HK-2 (cell line): ENCODE measurements at regions not wholly inside any gene's neighbourhood (a gene's known extent, or its start where the extent isn't known, plus 50 kb on each side); places are given as distances from the start of the nearest gene placed in this dataset.

Experiments used
- DNase-seq: peaks from one replicate; pipeline ENCODE4 v3.0.0-alpha.2; 2018; ENCODE audit not compliant: unreplicated experiment

DNA sequence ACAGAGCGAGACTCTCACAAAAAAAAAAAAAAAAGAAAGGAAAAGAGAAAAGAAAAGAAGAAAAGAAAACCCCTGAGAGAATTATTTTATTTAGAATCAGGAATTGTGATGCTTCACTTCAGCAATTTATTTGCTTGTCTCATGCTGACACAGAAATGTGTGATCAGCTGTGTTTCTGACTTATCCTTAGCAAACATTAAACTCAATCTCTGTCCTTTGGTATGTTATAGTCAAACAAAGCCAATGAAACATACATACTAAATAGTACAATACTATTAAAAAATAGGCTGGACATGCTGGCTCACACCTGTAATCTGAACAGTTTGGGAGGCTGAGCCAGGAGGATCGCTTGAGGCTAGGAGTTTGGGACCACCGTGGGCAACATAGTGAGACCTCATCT is 733.0 kb upstream of the FZD8 start:
- DNase-seq: no peak

DNA sequence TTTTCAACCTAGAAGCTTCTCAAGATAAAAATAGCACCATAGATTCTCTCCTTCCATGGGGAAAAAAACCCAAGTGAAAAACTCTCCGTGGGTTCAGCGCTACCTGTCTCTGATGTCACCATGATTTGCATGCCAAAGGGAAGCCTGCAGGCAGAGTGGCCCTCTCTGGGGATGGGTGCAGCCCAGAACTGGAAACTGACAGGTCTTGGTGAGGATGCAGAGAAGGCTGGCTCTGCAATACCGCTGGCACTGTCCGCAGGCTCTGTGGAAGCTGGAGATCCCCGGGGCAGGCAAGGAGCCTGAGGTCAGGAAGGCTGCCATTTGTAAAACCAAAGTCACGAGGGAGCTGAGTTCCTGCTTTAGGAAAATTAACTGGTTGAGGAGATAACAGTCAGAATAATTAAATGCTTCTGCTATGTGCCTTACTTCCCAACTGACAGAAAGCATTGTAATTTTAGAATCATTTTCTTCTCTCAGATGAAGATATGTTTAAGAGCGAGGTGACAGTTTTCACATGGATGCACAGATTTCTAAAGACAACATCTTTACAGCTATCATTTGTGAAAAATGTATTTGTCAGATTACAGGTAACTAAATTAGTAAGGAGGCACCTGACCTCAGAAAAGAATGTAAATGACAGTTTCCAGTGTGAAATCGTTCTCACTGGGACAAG is 731.5 kb upstream of the FZD8 start:
- DNase-seq: no peak

DNA sequence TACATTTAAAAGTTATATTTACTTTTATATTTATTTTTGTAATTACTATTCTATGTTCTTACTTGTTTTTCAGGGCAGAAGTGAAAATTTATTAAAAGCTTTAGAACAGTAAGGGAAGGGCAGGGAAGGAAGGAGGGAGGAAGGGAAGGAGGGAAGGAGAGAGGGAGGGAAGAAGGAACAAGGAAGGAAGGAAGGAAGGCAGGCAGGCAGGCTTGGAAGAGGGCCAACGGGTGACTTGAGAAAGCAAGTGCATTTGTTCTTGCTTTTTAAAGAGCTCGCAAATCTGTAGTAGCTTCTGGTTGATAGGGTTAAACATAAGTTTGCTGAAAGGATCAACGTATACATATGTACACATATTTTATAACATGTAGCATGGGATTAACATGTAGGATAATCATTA is 725.3 kb upstream of the FZD8 start:
- no peak for DNase-seq

DNA sequence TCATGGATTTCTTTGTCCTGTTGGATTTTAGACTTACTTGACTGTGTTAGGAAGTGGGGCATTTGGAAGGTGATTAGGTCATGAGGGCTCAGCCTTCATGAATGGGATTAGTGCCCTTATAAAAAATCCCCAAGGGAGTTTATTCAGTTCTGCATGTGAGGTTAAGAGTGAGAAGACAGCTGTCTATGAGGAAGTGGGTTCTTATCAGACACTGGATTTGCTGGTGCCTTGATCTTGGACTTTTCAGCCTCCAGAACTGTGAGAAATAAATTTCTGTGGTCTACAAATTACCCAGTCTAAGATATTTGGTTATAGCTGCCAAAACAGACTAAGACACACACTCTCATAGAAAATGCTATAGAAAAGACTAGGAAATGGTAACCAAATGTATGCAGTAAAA is 724.7 kb upstream of the FZD8 start:
- no peak for DNase-seq

DNA sequence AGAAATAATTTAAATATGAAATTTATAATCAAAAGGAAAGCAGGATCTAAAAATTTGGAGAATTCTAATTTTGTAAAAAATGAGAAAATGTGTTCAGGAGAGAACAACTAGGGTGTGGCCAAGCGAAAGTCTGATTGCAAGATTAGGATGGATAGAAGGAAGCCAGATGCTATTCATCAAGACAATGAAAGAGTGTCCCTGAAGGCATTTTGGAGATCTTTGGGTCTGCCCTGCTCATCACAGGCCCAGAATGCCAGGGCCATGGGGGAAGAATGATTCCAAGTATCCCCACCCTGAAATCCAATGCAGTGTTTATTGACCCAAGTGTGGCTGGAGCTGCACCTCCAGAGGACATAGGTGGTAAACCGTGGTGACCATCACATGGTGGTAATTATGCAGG is 724.0 kb upstream of the FZD8 start:
- DNase-seq: no peak

DNA sequence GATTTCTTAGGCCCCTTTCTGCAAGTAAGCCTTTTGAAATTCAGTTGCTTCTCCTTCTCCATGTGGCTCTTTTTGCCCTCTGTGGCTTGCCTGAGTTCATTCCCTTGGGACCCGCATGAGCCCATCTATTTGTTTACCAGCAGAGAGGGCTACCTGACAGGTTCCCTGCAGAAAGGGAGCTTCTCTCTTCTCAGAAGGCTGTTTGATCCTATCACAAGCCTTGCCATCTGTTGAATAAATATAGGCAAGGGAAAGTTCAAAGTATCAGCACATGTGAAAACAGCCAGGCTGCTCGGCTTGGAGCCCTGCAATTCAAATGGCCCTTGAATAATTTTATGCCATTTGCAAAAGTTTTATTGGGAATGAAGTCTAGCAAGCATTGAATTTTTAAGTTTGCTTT is 720.2 kb upstream of the FZD8 start:
- DNase-seq: no peak

DNA sequence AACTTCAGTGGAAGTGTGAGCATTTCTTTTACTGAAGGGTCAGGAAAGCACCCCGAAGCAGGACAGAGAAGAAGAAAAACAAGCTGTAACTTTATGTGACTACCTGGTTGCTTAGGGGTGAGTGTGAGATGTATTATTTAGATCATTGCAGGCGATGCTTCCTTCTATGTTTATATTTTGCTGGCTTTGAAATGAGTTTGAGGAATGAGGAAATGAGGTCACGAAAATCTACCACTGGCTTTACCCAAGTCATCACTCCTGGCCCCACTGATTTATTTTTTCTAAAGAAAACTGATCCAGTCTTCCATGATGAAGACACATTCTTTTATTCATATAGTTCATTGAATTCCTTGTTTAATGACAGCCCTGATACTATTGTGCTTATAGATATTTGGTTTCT is 716.6 kb upstream of the FZD8 start:
- DNase-seq: no peak

DNA sequence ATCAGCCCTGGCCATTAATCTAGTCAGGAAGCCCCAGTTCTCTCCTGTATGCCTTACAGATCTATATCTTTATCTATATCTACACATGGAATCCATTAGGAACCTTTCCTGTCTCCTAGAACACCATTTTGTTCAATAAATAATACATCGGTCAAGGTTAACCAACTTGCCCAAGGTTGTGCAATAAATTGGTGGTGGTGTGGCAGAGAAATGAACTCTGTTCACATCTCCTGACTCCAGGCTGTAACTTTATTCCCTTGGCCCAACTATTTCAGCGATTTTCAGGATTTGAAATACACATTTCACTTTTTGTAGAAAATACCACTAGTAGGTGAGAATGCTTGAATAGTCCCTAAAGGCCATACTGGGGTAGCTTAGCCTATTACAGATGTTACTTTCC is 712.5 kb upstream of the FZD8 start:
- DNase-seq: no peak

DNA sequence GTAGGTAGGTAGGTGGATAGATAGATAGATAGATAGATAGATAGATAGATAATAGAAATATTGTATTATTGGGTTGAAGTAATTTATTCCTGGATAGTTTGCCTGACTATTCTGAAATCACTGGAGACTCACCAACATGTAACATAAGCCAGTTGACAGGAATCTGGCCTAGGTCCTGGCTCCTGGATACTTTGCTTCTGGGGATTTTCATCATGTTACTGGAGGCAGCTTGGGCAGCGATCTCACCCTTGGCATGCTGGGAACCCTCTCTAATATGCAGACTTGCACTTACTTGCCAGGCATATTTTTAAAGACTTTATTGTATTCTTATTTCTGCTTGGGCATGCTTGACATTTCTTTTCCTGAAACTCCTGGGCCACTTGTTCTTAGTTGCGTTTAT is 709.1 kb upstream of the FZD8 start:
- no peak for DNase-seq

DNA sequence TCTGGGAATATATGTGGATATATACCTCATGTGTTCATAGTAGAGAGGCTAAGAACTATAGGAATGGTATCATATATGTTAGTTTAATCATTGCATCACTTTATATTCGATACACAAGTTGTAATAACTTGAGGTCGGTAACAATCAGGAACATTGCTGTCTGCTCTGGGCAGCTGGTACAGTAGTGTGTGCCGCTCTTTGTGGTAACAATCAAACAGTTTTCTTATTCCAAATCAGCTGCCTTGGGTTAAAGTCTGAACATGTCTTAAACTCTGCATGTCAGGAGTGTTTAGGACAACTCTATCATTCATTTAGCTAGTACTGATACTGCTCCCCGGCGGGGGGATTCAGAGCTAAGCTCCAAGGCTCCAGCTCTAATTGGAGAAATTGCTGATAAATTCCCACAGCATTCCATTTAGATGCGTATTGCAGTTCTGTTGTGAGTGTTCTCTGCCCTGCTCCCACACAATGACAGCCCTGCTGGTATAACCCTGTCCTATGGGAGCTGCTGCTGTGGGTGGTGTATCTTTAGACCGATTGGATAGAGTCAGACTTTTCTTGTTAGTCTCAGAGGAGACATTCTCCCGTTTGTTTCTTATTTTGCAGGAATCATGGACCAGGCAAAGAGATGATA is 707.5 kb upstream of the FZD8 start:
- no peak for DNase-seq

DNA sequence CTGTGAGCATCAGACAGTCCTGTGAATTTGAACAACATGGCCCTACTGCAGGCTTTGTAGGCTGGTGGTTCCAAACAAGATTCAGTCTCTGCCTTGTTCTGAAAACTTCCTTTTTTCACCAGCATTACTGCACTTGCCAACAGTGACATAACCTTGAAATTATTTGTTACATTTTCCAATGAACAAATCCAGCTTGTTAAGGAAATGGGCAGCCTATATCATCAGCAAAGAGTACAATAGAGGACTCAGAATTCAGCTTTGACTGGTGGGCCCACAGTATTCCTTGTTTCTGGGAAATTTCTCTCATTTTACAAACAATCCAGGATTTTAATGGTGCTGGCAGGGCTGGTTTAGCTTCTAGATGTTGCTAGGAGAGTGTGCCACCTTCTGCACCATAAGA is 703.7 kb upstream of the FZD8 start:
- no peak for DNase-seq

DNA sequence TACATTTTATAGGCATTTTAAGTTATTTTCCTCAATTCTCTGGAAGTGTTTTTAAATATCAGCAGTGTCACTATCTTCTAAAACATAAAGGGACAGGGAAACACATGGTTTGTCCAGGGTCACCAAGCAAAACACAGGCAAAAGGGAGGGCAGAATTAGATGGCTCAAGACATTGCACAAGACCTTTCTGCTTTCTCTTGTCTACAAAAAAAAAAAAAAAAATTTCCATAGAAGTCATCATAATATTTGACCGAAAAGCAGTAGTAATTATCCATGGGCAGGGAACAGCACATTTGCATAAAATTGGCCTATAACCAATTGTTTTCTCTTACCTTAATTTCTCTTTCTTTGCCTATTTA is 703.1 kb upstream of the FZD8 start:
- no peak for DNase-seq

DNA sequence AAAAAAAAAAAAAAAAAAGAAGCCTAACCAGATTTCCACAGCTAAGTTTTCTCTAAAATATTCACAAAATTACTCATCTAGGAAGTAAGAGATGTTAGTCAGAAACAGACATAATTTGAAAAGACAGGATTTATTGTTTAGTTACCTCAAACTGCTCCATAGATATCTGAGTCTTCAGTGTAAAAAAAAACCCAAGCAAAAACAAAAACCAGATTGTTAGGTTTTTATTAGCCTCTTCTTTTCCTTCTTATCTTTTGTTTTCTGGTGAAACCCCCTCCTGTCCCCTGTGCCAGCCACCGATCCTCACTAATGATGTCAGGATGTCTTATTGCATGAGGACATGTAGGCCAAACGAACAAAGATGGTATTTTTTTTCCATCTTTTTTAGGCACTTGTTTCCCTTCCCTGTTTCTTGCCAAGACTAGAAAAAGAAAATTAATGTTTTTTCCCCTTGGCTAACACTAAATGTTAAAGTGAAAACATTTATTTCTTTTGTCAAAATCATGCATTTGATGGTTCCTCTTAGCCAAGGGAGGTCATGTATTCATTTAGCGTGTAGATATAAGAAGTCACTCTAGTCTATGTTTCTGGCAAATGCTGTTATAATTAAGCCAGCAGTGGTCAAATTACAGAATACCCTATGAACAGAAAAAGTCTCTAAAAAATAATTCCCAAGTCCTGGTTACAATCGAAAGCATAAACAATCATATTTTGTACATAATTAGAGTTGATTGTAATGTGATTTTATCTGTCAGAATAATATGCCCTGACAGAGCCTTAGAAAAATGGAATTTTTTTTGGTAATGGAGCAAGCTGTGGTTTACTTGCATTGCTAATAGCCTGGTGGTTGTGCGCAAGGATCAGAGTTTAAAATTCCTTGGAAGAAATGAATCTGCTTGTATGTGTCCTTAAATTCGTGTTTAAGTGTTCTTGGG is 702.4 kb upstream of the FZD8 start:
- no peak for DNase-seq

DNA sequence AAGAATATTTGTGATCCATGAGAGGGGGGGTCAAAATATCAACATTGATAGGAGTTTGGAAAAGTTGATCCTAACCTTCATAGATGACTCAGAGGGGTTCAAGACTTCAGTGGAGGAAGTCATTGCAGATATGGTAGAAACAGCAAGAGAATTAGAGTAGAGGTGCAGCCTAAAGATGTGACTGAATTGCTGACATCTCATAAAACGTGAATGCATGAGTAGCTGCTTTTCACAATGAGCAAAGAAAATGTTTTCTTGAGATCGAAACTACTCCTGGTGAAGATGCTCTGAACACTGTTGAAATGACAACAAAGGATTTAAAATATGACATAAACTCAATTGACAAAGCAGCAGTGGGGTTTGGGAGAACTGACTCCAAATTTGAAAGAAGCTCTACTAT is 700.7 kb upstream of the FZD8 start:
- no peak for DNase-seq

DNA sequence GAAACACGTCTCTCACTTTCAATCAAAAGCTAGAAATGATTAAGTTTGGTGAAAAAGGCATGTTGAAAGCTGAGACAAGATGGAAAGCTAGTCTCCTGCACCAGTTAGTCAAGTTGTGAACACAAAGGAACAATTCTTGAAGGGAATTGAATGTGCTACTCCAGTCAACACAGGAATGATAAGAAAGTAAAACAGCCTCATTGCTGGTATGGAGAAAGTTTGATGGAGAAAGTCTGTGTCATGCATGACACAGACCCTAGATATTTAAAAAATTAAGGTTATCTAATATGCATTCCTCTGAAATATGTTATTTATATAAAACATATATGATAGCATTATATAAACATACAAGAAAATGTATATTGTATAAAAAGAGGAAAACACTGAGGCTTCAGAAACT is 699.4 kb upstream of the FZD8 start:
- no peak for DNase-seq

DNA sequence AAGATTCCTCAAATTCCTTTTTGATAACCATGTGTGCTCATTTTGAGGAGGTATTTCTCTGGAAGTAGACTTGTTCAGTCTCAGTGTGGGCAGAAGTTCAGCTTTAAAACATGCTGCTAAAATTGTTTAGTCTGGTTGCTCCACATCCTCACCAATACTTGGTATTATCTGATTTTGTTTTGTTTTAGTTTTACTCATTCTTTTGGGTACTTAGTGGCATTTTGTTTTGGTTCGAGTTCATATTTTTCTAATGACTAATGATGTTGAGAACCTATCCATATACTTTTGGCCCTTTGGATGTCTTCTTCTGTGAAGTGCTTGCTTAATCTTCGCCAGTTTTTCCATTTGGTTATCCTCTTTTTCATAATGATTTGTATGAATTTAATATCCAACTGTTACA is 694.2 kb upstream of the FZD8 start:
- DNase-seq: no peak

DNA sequence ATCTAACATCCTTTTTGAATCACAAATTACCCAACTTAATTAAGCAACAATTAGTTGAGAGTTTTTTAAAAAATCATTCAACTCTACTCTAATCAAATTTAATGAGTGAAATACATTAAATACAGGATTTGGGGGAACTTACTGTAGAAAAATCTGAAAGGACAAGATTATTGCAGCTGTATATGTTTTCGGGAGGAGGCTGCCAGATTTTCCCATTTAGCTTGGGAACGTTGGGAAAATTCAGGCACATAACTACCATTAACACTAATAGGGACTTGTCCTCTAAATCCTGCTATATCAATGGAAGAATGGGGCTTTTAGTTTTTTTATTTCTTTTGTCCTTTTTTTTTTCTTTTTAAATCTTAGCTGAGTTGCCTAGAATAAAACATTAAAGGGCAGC is 691.4 kb upstream of the FZD8 start:
- DNase-seq: no peak

DNA sequence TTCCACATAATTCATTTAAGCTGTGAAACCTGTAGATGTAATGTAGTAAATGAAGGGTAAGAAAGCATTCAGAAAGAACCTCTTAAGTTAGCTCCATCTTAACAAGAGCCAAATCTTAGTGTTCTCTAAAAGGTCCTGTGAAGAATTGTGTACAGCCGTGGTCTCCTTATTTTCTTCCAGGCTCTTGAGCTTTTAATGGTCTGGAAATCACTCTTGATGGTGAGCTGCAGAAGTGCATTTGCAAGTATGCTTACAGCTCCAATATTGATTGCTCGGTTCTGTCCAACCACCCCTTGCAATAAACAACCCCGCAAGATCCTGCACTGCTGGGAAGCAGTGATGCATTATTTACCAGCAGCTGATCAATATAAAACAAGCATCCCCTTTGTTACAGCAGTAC is 690.8 kb upstream of the FZD8 start:
- no peak for DNase-seq

DNA sequence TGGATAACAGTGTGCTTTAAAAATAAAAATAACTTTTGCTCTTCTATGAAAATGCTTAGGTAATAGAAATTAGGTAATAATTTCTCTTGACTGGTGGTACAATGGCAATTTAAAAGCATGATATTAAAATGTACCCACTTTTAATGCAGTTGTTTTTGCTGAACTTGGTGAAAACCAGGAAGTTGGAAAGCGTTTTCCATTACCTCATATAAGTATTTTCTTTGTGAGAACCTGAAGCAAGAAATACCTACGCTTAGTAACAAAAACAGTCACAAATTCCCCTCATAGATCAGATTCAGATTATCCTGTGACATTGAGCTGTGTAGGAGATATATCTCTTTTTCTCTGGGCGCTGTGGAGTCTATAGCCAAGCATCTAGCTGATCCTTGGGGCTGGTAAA is 689.0 kb upstream of the FZD8 start:
- no peak for DNase-seq

DNA sequence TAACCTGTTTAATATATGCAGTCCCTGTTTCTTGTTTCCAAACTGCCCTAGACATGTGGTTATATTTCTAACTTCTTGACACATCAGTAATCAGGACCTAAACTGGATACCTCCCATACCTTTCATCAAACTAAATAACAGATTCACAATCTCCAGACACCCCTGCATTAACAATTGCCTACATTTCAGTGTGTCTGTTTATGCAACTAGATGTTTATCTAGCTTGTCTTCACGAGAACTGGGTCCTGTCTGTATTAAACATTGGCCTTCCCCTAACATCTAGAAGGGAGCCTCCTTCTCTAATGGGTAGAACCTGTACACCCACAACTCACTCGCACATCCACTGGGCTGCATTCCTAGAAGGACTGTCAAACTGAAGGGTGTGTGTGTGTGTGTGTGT is 683.7 kb upstream of the FZD8 start:
- no peak for DNase-seq

DNA sequence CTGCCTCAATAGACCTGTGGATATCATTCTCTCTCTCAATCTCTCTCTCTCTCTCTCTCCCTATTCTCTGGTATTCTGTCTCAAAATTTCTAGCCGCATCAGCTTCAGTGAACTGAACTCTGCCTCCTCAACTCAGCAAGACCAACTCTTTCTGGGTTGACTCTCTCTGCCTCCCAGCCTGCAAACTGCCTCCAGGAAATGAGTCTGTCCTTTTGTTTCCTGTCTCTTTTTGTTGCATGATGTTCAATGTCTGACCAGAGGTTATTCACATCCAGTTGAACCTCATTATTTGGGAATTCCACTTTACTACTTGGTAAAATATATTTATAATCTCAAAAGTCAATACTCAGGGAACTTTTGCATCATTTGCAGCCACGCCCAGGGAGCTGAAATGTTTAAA is 682.7 kb upstream of the FZD8 start:
- no peak for DNase-seq

DNA sequence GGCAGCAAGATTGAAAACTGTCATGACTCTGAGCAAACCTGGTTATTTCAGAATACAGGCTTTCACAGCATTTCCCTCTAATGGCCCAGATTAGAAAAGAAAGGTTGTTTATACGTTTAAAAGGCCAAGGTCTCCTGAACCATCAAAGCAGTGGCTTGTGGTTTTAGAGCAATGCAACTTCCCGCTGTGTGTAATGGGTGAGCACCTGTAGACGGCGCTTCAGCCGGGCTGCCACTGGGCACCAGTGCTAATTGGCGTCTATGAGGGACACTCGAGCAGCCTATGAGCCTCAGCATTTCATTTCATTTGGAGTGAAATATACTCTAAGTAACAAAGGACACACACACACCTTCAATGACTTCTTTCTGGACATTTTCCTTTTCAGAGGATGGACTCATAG is 671.0 kb upstream of the FZD8 start:
- DNase-seq: no peak

DNA sequence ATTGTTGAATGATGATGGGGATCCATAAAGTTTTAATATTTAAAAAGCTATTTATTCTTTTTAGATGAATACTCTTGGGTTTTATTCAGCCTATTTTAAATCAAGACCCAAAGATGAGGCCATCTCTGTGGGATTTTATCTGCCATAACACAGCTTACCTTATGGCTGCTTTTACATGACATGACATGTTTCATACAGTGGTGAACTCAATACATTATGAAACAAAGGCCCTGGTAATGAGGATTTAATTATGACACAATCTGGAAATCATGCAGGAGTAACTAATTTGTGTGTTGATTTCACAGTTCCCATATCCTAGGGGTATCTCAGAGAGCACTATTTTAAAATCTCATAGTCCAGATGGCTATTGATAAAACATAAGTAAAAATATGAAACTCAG is 661.8 kb upstream of the FZD8 start:
- DNase-seq: no peak
